ENCODE measurements at regions not wholly inside any gene's neighbourhood (a gene's known extent, or its start where the extent isn't known, plus 50 kb on each side); places are given as distances from the start of the nearest gene placed in this dataset.
"Not testable (repeated sequence)": the region's sequence is repeated elsewhere in the genome, so short reads cannot be mapped to it uniquely, and the experiment has no call there.

DNA sequence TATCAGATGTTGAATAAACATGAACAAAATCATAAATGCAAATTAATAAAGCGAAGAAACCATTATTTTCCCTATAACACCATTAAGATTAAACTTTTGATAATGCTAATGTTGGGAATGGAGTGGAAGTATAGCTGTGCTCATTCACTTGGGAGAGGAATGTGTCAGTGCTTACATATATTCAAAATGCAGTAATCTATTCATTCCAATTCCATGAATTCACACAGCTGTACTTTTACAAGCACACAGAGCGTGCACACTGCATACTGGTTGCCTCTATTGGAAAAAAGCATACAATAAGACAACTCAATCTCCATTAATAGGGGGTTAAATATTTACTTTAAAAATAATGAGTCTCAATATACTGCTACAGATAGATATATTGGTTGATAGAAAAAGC lies 81.7 kb upstream of the HSFY1 start:
- not testable (repeated sequence) for TF ChIP-seq POLR2A (IDR thresholded peaks at IDR 0.05)
- TF ChIP-seq, protein P1, sequence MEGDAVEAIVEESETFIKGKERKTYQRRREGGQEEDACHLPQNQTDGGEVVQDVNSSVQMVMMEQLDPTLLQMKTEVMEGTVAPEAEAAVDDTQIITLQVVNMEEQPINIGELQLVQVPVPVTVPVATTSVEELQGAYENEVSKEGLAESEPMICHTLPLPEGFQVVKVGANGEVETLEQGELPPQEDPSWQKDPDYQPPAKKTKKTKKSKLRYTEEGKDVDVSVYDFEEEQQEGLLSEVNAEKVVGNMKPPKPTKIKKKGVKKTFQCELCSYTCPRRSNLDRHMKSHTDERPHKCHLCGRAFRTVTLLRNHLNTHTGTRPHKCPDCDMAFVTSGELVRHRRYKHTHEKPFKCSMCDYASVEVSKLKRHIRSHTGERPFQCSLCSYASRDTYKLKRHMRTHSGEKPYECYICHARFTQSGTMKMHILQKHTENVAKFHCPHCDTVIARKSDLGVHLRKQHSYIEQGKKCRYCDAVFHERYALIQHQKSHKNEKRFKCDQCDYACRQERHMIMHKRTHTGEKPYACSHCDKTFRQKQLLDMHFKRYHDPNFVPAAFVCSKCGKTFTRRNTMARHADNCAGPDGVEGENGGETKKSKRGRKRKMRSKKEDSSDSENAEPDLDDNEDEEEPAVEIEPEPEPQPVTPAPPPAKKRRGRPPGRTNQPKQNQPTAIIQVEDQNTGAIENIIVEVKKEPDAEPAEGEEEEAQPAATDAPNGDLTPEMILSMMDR (IDR thresholded peaks at IDR 0.05), result not testable (repeated sequence)
